AG08395 (cell line): ENCODE measurements at regions not wholly inside any gene's neighbourhood (a gene's known extent, or its start where the extent isn't known, plus 50 kb on each side); places are given as distances from the start of the nearest gene placed in this dataset.
A peak's percentile ranks its signal among the peaks of the same experiment; 100 is the strongest.
"Not testable (repeated sequence)": the region's sequence is repeated elsewhere in the genome, so short reads cannot be mapped to it uniquely, and the experiment has no call there.

Experiments
- DNase-seq: peaks from one replicate; pipeline ENCODE4 v3.0.0; 2012; ENCODE audit warnings: mixed read lengths, low spot score

- DNase-seq = not testable (repeated sequence)
Observed at GRCh38 chr22:22756551-22757201, 112.3 kb downstream of the GGTLC2 start.

- not testable (repeated sequence) for DNase-seq
Observed at GRCh38 chr22:22758101-22758807, 113.8 kb downstream of the GGTLC2 start.

GRCh38 chr22:22759371-22759770, 115.0 kb downstream of the GGTLC2 start:
- DNase-seq = no peak

GRCh38 chr22:22759889-22760546, 115.6 kb downstream of the GGTLC2 start:
- no peak for DNase-seq

- DNase-seq = no peak
Observed at GRCh38 chr22:22761606-22761962, 117.2 kb downstream of the GGTLC2 start.

- no peak for DNase-seq
Observed at GRCh38 chr22:22761963-22762772, 117.8 kb downstream of the GGTLC2 start.

- no peak for DNase-seq
Observed at GRCh38 chr22:22763512-22763911, 119.1 kb downstream of the GGTLC2 start.

- no peak for DNase-seq
Observed at GRCh38 chr22:22764085-22764484, 119.7 kb downstream of the GGTLC2 start.

- DNase-seq = no peak
Observed at GRCh38 chr22:22767876-22768602, 119.6 kb upstream of the IGLL5 start.

GRCh38 chr22:22768885-22769284, 118.7 kb upstream of the IGLL5 start:
- no peak for DNase-seq

GRCh38 chr22:22769434-22770279, 118.0 kb upstream of the IGLL5 start:
- DNase-seq = no peak

- peak; percentile 58 for DNase-seq
Observed at GRCh38 chr22:22770280-22770871, 117.2 kb upstream of the IGLL5 start.

GRCh38 chr22:22770881-22771280, 116.7 kb upstream of the IGLL5 start:
- DNase-seq = no peak

- DNase-seq = no peak
Observed at GRCh38 chr22:22771696-22772377, 115.8 kb upstream of the IGLL5 start.

GRCh38 chr22:22772396-22772795, 115.2 kb upstream of the IGLL5 start:
- DNase-seq = no peak

- no peak for DNase-seq
Observed at GRCh38 chr22:22772883-22773282, 114.7 kb upstream of the IGLL5 start.

GRCh38 chr22:22773427-22773826, 114.2 kb upstream of the IGLL5 start:
- no peak for DNase-seq

- DNase-seq = no peak
Observed at GRCh38 chr22:22773979-22774604, 113.5 kb upstream of the IGLL5 start.

GRCh38 chr22:22774762-22775161, 112.9 kb upstream of the IGLL5 start:
- not testable (repeated sequence) for DNase-seq
